ENCODE measurements at regions not wholly inside any gene's neighbourhood (a gene's known extent, or its start where the extent isn't known, plus 50 kb on each side); places are given as distances from the start of the nearest gene placed in this dataset.

- H3K9me3 Mint-ChIP-seq: peaks cover 0 to 10% (median 4%) of the 10 kb centered on the region in 3 donors
- no peaks in the 10 kb centered on the region for H3K36me3 Mint-ChIP-seq
- no peak overlapping the region for H3K27ac Mint-ChIP-seq
- POLR2A ChIA-PET: interaction anchor here in 1 of 2 donors (0.7 kb wide), 1 partner anchor 434 kb away, joined by 3 read pairs; no protein-coding TSS in a partner anchor
- H3K4me1 ChIP-seq (ENCODE audit: control insufficient read depth in 1 of 2, extremely low read depth in 1 of 2, insufficient read depth in 2 of 2, low read length in 2 of 2): no peaks in the 10 kb centered on the region
- no peaks in the 10 kb centered on the region for H3K27me3 ChIP-seq (replicated peaks in 1 of 2; ENCODE audit: control insufficient read depth in 2 of 2, extremely low read depth in 1 of 2, insufficient read depth in 2 of 2, low read length in 1 of 2)
- H3K36me3 ChIP-seq (ENCODE audit: control insufficient read depth in 2 of 2, extremely low read depth in 1 of 2, insufficient read depth in 1 of 2, low read length in 1 of 2): no peaks in the 10 kb centered on the region
- H3K4me3 Mint-ChIP-seq: no peak overlapping the region
- CTCF ChIA-PET: interaction anchor here in 1 of 2 donors (1.0 kb wide), 1 partner anchor 11 kb away, joined by 3 read pairs; no protein-coding TSS in a partner anchor
- H3K27me3 Mint-ChIP-seq: no peaks in the 10 kb centered on the region
- no peaks in the 10 kb centered on the region for H3K9me3 ChIP-seq
- DNase-seq (no peak), ATAC-seq (replicated peaks in 1 of 4) (no peak)
- no peaks in the 10 kb centered on the region for H3K4me1 Mint-ChIP-seq
- no peak overlapping the region for H3K27ac ChIP-seq (ENCODE audit: low read length)
- H3K4me3 ChIP-seq (ENCODE audit: control insufficient read depth in 1 of 2, extremely low read depth in 1 of 2, low read length in 1 of 2): no peak overlapping the region
Measured at GRCh38 chr21:14846621-14847020, 218.2 kb downstream of the NRIP1 start.

- no peak overlapping the region for H3K27ac ChIP-seq (ENCODE audit: low read length)
- no peaks in the 10 kb centered on the region for H3K4me1 Mint-ChIP-seq
- no peaks in the 10 kb centered on the region for H3K36me3 Mint-ChIP-seq
- no peaks in the 10 kb centered on the region for H3K27me3 ChIP-seq (replicated peaks in 1 of 2; ENCODE audit: control insufficient read depth in 2 of 2, extremely low read depth in 1 of 2, insufficient read depth in 2 of 2, low read length in 1 of 2)
- no peaks in the 10 kb centered on the region for H3K9me3 ChIP-seq
- no peak for DNase-seq
- ATAC-seq (replicated peaks in 1 of 4): no peak
- H3K4me3 Mint-ChIP-seq: no peak overlapping the region
- peaks cover 0 to 10% (median 4%) of the 10 kb centered on the region in 3 donors for H3K9me3 Mint-ChIP-seq
- ChIA-PET POLR2A (no interaction called here), CTCF (no interaction called here)
- no peak overlapping the region for H3K27ac Mint-ChIP-seq
- H3K4me1 ChIP-seq (ENCODE audit: control insufficient read depth in 1 of 2, extremely low read depth in 1 of 2, insufficient read depth in 2 of 2, low read length in 2 of 2): no peaks in the 10 kb centered on the region
- no peaks in the 10 kb centered on the region for H3K36me3 ChIP-seq (ENCODE audit: control insufficient read depth in 2 of 2, extremely low read depth in 1 of 2, insufficient read depth in 1 of 2, low read length in 1 of 2)
- no peak overlapping the region for H3K4me3 ChIP-seq (ENCODE audit: control insufficient read depth in 1 of 2, extremely low read depth in 1 of 2, low read length in 1 of 2)
- no peaks in the 10 kb centered on the region for H3K27me3 Mint-ChIP-seq
Measured at GRCh38 chr21:14844001-14844400, 220.8 kb downstream of the NRIP1 start.

DNA sequence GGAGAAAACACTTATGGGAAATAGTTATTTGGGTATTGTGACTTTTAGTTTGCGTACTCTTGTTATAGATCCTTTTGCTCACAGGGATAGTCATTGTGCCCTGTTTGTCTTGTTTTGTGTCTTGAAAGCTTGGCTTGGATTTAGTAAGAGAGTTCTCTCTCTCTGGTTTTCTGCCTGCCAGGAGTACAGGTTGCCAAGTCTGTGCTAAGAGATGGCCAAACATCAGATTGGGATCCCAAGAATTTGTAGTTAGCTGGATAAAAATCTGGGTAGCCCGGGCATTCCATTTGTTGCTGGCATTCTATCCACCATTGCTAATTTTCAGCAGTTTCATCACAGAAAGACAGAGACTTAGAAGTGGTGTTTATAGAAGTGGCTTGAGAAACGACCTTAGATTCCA is 222.2 kb downstream of the NRIP1 start:
- ChIA-PET POLR2A (no interaction called here), CTCF (no interaction called here)
- no peaks in the 10 kb centered on the region for H3K27me3 ChIP-seq (replicated peaks in 1 of 2; ENCODE audit: control insufficient read depth in 2 of 2, extremely low read depth in 1 of 2, insufficient read depth in 2 of 2, low read length in 1 of 2)
- no peak for ATAC-seq (replicated peaks in 1 of 4)
- Mint-ChIP-seq H3K36me3 (no peaks in the 10 kb centered on the region), H3K9me3 (peaks cover 0 to 10% (median 4%) of the 10 kb centered on the region in 3 donors), H3K4me3 (no peak overlapping the region), H3K27me3 (no peaks in the 10 kb centered on the region), H3K27ac (no peak overlapping the region), H3K4me1 (no peaks in the 10 kb centered on the region)
- H3K9me3 ChIP-seq: no peaks in the 10 kb centered on the region
- no peak overlapping the region for H3K4me3 ChIP-seq (ENCODE audit: control insufficient read depth in 1 of 2, extremely low read depth in 1 of 2, low read length in 1 of 2)
- 89% methylated on average over 1 of the region's 3 CpGs for WGBS (ENCODE audit: insufficient coverage)
- no peaks in the 10 kb centered on the region for H3K4me1 ChIP-seq (ENCODE audit: control insufficient read depth in 1 of 2, extremely low read depth in 1 of 2, insufficient read depth in 2 of 2, low read length in 2 of 2)
- no peak overlapping the region for H3K27ac ChIP-seq (ENCODE audit: low read length)
- no peaks in the 10 kb centered on the region for H3K36me3 ChIP-seq (ENCODE audit: control insufficient read depth in 2 of 2, extremely low read depth in 1 of 2, insufficient read depth in 1 of 2, low read length in 1 of 2)
- DNase-seq: no peak

DNA sequence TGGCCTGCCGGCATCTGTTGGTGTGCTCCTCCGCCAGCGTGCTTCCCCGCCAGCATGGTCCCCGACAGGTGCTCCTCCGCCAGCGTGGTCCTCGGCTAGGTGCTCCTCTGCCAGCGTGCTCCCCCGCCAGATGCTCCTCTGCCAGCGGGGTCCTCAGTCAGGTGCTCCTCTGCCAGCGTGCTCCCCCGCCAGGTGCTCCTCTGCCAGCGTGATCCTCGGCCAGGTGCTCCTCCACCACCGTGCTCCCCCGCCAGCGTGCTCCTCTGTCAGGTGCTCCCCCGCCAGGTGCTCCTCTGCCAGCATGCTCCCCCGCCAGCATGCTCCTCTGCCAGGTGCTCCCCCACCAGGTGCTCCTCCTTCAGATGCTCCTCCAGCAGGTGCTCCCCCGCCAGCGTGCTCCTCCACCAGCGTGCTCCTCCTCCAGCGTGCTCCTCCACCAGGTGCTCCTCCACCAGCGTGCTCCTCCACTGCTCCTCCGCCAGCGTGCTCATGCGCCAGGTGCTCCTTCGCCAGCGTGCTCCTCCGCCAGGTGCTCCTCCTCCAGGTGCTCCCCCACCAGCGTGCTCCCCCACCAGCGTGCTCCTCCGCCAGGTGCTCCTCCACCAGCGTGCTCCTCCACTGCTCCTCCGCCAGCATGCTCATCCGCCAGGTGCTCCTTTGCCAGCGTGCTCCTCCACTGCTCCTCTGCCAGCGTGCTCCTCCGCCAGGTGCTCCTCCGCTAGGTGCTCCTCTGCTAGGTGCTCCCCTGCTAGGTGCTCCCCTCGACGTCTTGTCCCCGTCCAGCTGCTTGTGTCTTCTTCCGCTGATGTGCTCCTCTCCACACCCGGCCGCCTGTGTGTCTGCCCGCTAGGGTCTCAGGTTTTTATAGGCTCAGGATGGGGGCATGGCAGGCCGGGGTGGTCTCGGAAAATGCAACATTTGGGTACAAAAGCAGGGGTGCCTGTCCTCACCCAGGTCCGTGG is 223.0 kb downstream of the NRIP1 start:
- CTCF ChIA-PET: no interaction called here
- Histone ChIP-seq H3K4me3 (ENCODE audit: control insufficient read depth in 1 of 2, extremely low read depth in 1 of 2, low read length in 1 of 2) (no peak overlapping the region), H3K27me3 (replicated peaks in 1 of 2; ENCODE audit: control insufficient read depth in 2 of 2, extremely low read depth in 1 of 2, insufficient read depth in 2 of 2, low read length in 1 of 2) (no peaks in the 10 kb centered on the region), H3K9me3 (no peaks in the 10 kb centered on the region), H3K36me3 (ENCODE audit: control insufficient read depth in 2 of 2, extremely low read depth in 1 of 2, insufficient read depth in 1 of 2, low read length in 1 of 2) (no peaks in the 10 kb centered on the region), H3K4me1 (ENCODE audit: control insufficient read depth in 1 of 2, extremely low read depth in 1 of 2, insufficient read depth in 2 of 2, low read length in 2 of 2) (no peaks in the 10 kb centered on the region), H3K27ac (ENCODE audit: low read length) (no peak overlapping the region)
- no peak for DNase-seq
- no peaks in the 10 kb centered on the region for H3K36me3 Mint-ChIP-seq
- H3K27me3 Mint-ChIP-seq: no peaks in the 10 kb centered on the region
- H3K4me3 Mint-ChIP-seq: no peak overlapping the region
- WGBS (ENCODE audit: insufficient coverage): 97% methylated on average over 50 of the region's 51 CpGs
- H3K9me3 Mint-ChIP-seq: peaks cover 0 to 10% (median 4%) of the 10 kb centered on the region in 3 donors
- H3K27ac Mint-ChIP-seq: no peak overlapping the region
- no peak for ATAC-seq (replicated peaks in 1 of 4)
- POLR2A ChIA-PET: no interaction called here
- no peaks in the 10 kb centered on the region for H3K4me1 Mint-ChIP-seq

DNA sequence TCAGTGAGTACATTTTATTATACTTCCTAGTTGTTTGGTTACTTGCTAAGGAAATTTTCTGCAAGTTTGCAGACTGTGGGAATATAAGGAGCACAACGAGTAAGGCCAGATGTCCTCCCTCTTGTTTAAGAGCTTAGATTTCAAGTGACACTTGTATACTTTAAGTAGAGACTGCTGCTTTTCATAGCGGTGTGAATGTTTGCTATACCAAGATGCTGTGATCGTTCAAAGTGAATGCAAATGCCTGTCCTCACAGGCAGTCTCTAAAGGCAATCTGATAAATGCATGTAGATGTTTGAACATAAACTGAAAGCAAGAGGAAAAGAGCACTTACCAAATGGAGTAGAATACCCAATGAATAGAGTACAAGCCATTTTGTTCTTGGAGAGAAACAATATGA is 226.4 kb downstream of the NRIP1 start:
- H3K36me3 ChIP-seq (ENCODE audit: control insufficient read depth in 2 of 2, extremely low read depth in 1 of 2, insufficient read depth in 1 of 2, low read length in 1 of 2): no peaks in the 10 kb centered on the region
- peaks cover 0 to 2% (median 0%) of the 10 kb centered on the region in 3 donors for H3K9me3 Mint-ChIP-seq
- H3K27ac Mint-ChIP-seq: no peak overlapping the region
- H3K4me3 ChIP-seq (ENCODE audit: control insufficient read depth in 1 of 2, extremely low read depth in 1 of 2, low read length in 1 of 2): no peak overlapping the region
- no peaks in the 10 kb centered on the region for H3K4me1 Mint-ChIP-seq
- no peak overlapping the region for H3K4me3 Mint-ChIP-seq
- H3K27me3 ChIP-seq (replicated peaks in 1 of 2; ENCODE audit: control insufficient read depth in 2 of 2, extremely low read depth in 1 of 2, insufficient read depth in 2 of 2, low read length in 1 of 2): no peaks in the 10 kb centered on the region
- no peaks in the 10 kb centered on the region for H3K9me3 ChIP-seq
- H3K27me3 Mint-ChIP-seq: no peaks in the 10 kb centered on the region
- no peaks in the 10 kb centered on the region for H3K36me3 Mint-ChIP-seq
- CTCF ChIA-PET: no interaction called here
- no peak for ATAC-seq (replicated peaks in 1 of 4)
- no peak for DNase-seq
- no peaks in the 10 kb centered on the region for H3K4me1 ChIP-seq (ENCODE audit: control insufficient read depth in 1 of 2, extremely low read depth in 1 of 2, insufficient read depth in 2 of 2, low read length in 2 of 2)
- WGBS (ENCODE audit: insufficient coverage): 90% methylated on average over 3 of the region's 3 CpGs
- POLR2A ChIA-PET: no interaction called here
- no peak overlapping the region for H3K27ac ChIP-seq (ENCODE audit: low read length)

GRCh38 chr21:14836950-14837349 is 227.8 kb downstream of the NRIP1 start:
- ChIA-PET POLR2A (interaction anchor here in 1 of 2 donors (0.6 kb wide), 1 partner anchor 456 kb away, joined by 3 read pairs; no protein-coding TSS in a partner anchor), CTCF (no interaction called here)
- Mint-ChIP-seq H3K4me3 (no peak overlapping the region), H3K36me3 (no peaks in the 10 kb centered on the region), H3K27ac (no peak overlapping the region), H3K27me3 (no peaks in the 10 kb centered on the region), H3K9me3 (no peaks in the 10 kb centered on the region), H3K4me1 (no peaks in the 10 kb centered on the region)
- DNase-seq (no peak), ATAC-seq (replicated peaks in 1 of 4) (no peak)
- no CpG with 5 or more reads among the region's 1 CpG for WGBS (ENCODE audit: insufficient coverage)
- Histone ChIP-seq H3K4me1 (ENCODE audit: control insufficient read depth in 1 of 2, extremely low read depth in 1 of 2, insufficient read depth in 2 of 2, low read length in 2 of 2) (no peaks in the 10 kb centered on the region), H3K27me3 (replicated peaks in 1 of 2; ENCODE audit: control insufficient read depth in 2 of 2, extremely low read depth in 1 of 2, insufficient read depth in 2 of 2, low read length in 1 of 2) (no peaks in the 10 kb centered on the region), H3K27ac (ENCODE audit: low read length) (no peak overlapping the region), H3K9me3 (no peaks in the 10 kb centered on the region), H3K4me3 (ENCODE audit: control insufficient read depth in 1 of 2, extremely low read depth in 1 of 2, low read length in 1 of 2) (no peak overlapping the region), H3K36me3 (ENCODE audit: control insufficient read depth in 2 of 2, extremely low read depth in 1 of 2, insufficient read depth in 1 of 2, low read length in 1 of 2) (no peaks in the 10 kb centered on the region)
